ENCODE measurements at regions not wholly inside any gene's neighbourhood (a gene's known extent, or its start where the extent isn't known, plus 50 kb on each side); places are given as distances from the start of the nearest gene placed in this dataset.
"Not testable (repeated sequence)": the region's sequence is repeated elsewhere in the genome, so short reads cannot be mapped to it uniquely, and the experiment has no call there.

GRCh38 chr11:134739136-134739535 is 327.1 kb upstream of the B3GAT1 start:
- no peak for DNase-seq

DNA sequence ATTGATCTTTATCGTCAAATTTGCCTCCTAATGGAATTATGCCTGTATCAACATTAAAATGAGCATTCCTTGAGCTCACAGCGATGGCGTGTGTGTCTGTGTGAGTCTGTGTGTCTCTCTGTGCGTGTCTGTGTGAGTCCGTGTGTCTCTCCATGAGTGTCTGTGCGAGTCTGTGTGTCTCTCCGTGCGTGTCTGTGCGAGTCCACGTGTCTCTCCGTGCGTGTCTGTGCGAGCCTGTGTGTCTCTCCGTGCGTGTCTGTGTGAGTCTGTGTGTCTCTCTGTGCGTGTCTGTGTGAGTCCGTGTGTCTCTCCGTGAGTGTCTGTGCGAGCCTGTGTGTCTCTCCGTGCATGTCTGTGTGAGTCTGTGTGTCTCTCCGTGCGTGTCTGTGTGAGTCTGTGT is 326.5 kb upstream of the B3GAT1 start:
- DNase-seq: no peak

GRCh38 chr11:134737563-134738510 is 325.8 kb upstream of the B3GAT1 start:
- no peak for DNase-seq

DNA sequence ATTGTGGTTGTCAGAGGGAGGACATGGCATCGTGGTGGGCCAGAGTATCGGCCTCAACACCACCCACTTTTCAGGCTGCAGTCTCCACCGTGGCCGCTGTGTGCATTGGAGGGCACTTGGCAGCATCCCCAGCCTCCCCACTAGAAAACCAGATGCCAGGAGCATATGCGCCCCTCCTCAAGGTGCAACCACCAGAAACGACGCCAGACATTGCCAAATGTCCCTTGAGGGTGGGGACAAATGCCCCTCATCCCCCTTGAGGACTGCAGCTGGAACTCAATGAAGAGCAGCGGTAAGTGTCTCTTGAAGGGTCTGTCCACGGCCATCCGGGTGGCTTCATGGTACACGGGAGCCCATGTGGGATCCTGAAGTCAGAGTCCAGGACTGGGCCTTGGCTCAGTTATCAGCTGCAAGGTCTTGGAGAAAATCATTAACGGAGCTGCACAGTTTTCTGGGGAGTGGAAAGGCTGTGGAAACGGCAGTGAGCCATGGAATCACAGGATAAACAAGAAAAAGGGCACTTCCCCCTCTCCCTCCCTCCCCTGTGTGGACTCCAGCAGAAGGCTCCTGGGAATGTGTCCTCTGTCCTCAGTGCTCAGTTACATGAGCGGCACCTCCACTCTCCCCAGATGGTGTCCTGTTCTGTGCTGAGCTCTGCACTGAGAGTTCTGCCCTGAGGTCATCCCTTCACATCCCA is 324.4 kb upstream of the B3GAT1 start:
- DNase-seq: no peak

GRCh38 chr11:134734894-134735293 is 322.9 kb upstream of the B3GAT1 start:
- DNase-seq: no peak

- DNase-seq: no peak
Observed at GRCh38 chr11:134734141-134734845, 322.3 kb upstream of the B3GAT1 start.

DNA sequence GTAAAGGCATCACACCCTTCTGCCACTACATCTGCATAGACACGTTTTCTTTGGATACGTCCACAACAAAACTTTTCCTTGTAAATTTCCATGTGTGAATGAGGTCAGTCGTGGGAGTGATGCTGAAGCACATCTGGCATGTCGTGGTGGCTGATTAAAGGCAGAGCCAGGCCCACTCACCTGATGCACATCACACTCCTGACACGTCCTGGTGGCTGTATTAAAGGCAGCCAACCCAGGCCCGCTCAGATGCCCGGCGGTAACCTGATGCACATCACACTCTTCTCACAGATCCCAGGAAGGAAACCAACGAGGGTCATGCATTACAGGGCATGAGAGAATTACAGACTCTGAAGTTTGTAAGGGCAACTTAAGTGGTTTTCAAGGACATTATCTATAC is 321.6 kb upstream of the B3GAT1 start:
- no peak for DNase-seq

DNA sequence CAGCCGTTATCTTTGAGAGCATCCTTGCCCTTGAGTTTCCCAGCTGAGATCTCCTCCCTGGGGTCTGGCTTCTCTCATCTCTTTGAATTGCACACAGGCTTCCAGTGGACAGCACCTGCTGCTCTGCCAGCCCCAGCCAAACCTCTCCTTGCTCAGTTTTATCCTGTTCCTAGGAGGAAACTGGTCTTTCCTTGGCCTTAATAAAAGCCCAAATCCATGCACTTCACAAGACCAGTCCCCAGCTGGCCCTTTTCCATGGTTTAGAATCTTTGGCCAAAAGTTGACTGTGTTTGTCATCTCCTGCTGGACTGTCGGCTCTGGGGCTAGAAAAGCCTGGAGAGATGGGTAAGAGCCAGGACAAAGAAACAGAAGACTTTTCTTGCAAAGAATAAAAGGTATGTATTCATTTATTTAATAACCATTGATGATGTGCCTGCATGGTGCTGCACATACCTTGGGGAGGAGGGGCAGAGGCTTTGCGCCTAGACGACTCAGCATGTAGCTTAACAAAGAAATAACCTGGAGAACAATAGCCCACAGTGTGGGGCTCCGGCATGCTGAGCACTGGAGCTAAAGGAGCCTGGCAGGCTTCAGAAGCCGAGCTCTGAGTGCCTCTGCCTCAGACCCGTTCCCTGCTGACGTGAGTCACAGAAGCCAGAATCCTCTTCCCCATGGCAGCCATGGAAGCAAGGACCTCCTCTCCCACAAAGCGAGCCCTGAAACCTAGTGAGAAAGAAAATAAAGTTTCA is 319.3 kb upstream of the B3GAT1 start:
- DNase-seq: no peak

GRCh38 chr11:134730561-134731212 is 318.6 kb upstream of the B3GAT1 start:
- DNase-seq: no peak

- DNase-seq: no peak
Observed at GRCh38 chr11:134730101-134730500, 318.1 kb upstream of the B3GAT1 start.

DNA sequence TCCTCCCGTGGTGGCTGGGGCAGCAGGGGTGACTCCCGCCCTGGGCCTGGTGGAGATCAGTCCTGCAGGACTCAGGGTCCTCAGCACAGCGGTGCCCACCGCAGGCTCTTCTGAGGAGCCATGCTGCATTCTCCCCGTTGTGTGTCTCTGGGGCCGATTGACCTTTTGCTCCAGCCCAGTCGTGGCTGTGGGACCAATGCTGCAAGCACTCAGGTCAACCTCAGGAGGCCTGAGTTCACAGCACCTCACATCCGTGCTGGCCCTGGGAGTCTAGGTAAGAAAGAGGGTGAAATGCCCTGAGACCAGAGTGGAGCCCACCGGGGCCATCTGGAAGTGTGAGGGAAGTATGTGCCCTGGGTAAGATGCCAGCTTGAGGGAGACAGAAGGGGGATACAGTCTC is 316.1 kb upstream of the B3GAT1 start:
- DNase-seq: no peak

GRCh38 chr11:134727636-134728035 is 315.6 kb upstream of the B3GAT1 start:
- no peak for DNase-seq

DNA sequence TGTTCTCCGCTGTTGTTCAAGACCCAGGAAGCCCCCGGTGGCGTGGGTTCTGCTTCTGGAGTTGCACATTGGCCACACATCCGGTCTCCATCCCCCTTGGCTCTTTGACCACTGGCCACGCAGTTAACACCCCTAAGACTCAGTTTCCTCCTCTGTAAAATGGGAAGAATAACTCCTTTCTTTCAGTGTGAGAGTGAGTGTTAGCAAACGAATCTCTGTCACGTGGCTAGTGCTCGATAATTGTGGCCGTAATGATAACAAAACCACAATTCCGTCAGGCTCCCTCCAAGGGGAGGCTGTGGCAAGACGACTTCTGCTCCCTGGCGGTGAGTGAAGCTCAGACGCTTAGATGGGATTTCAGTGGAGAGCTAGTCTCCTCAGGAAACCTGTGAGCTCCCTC is 315.2 kb upstream of the B3GAT1 start:
- DNase-seq: no peak

DNA sequence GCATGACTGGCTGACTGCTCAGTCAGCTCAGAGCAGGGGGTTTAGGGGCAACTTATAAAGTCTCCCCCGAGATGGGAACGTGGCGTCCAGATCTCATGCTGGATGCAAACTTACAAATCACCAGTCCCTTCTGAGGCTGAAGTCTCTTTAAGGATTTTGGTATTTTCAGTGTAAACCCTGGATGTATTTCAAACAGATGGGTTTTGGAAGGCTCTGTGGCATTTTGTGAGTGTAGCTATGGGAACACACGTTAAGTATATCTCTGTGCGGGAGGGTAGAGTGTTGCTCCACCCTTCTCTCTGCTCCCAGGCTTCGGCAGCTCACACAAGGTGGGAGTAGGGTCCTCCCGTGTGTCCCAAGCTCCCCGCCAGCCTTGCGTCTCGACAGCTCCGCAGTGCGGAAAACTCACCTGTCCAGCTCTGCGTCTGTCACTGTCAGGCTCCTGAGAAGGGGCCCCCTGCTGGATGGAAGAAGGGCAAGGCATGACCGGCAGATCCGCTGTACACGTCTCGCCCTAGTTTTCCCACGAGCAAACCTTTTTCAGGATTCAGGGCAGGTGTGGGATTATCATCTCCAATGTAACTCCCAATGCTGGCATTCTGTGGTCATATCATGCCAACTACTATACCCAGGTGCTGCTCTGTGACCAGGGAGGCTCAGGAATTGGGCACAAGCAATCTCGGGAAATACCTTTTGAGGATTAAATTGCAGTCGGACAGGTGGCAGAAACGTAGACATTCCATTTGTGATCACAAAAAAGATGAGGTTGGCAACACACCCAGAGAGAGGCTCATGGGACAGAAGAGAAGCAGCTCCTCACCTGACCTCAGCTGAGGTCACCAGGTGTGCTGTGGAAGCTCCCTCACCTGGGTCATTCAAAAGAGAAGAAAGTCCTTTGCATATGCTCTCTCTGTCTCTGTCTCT is 313.9 kb upstream of the B3GAT1 start:
- DNase-seq: no peak

DNA sequence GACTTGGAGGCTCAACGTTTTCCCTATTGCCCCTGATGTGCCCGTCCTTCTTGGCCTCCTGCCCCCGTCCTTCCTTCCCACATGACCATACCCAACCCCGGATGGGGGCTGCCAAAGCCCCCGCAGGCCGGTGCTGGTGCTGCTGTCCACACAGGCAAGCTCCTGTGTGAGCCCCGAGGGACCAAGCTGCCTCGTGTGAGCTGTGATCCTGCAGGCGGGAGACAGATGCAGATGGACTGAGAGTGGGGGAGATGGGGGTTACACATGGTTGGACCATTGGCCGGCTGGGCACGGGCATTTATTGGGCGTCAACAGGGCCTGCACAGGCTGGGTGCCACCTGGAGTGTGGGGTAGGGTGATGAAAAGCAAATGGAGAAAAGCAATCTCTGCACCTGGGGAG is 313.2 kb upstream of the B3GAT1 start:
- no peak for DNase-seq

DNA sequence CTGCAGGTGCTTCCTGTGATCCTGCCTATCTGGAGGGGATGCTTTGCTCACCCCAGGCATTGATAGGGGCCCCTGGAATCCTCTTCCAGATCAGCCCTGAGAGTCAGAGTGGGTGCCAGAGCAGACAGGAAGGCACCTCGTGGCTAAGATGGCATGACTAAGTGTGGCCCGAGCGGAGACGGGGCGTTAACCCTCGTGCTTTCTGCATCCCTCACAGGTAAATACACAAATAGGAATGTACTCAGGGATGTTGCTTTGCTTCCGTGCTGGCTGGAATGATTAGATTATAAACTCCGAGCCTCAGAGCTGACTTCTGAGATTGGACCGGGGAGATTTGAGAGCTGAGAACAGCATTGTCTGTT is 312.7 kb upstream of the B3GAT1 start:
- no peak for DNase-seq

DNA sequence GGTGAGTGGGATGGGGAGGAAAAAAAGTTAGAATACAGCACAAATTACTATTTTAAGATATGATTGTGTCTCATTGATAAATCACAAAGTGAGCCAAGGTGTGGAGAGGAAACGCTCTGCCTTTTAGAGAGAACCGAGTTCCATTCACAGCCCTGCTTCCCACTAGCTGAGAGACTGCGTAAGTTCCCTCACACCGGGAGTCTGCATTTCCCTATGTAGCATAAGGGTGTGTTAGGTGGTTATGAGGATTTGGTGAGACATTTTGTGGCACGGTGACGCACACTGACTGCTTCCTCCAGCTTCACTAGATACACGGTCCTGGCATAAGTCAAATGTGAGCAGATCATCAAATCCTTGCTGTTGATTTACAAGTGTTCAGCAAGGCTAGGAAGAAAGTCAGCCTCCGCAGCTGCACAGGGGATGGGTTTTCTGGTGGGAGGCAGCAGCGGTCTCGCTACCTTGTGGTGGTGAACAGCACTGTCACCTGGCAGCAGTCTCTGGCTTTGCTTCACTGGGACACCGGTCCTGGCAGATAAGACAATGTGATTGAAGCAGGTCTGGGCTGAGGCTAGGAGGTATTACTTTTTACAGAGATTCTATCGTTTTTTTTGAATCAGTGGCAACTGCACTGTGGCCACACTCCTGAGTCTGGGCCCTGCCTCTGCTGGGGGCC is 312.2 kb upstream of the B3GAT1 start:
- DNase-seq: no peak

GRCh38 chr11:134720691-134721070 is 308.6 kb upstream of the B3GAT1 start:
- DNase-seq: not testable (repeated sequence)

- DNase-seq: not testable (repeated sequence)
Observed at GRCh38 chr11:134719940-134720690, 308.1 kb upstream of the B3GAT1 start.

DNA sequence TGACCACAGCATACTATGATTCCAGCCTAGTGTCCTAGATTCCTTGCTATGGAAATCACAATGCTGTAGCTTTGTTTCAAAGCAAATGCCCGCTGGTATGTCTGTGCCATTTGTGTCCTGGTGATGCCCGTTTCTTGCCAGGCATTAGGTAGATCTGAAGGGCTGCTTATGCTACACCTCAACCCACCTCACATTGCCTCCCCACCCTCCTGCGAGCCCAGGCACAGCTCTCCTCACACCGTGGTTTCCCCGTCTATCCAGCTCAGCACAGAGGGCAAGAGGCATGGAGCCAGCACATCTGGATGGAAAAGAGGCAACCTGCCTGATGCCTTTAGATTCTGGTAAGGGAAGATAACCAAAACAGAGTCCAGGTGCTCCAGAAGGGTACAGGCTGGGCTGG is 307.4 kb upstream of the B3GAT1 start:
- no peak for DNase-seq
